C4-2B (cell line): ENCODE measurements at regions not wholly inside any gene's neighbourhood (a gene's known extent, or its start where the extent isn't known, plus 50 kb on each side); places are given as distances from the start of the nearest gene placed in this dataset.
"Not testable (repeated sequence)": the region's sequence is repeated elsewhere in the genome, so short reads cannot be mapped to it uniquely, and the experiment has no call there.

Experiments used
- ZFX ChIP-seq: fragments of 450-650 bp; IDR thresholded peaks from 2 replicates; pipeline ENCODE4 v1.6.1; 2017
- TF ChIP-seq, protein P1 (sequence below): fragments of 450-650 bp; conservative IDR thresholded peaks from 2 replicates; pipeline ENCODE4 v1.5.1; 2017; ENCODE audit warnings: mild to moderate bottlenecking

DNA sequence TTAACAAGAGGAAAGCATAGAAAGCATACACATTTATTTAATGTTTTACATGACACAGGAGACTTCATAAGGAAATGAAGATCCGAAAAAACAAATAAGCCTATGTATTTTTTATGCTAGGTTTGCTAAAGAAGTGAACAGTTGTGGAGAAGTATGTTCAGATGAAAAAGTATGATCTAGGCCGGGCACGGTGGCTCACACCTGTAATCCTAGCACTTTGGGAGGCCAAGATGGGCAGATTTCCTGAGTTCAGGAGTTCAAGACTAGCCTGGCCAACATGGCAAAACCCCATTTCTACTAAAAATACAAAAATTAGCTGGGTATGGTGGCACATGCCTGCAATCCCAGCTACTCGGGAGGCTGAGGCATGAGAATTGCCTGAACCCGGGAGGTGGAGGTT, 69.2 kb upstream of the RPL38 start:
- TF ChIP-seq, protein P1, sequence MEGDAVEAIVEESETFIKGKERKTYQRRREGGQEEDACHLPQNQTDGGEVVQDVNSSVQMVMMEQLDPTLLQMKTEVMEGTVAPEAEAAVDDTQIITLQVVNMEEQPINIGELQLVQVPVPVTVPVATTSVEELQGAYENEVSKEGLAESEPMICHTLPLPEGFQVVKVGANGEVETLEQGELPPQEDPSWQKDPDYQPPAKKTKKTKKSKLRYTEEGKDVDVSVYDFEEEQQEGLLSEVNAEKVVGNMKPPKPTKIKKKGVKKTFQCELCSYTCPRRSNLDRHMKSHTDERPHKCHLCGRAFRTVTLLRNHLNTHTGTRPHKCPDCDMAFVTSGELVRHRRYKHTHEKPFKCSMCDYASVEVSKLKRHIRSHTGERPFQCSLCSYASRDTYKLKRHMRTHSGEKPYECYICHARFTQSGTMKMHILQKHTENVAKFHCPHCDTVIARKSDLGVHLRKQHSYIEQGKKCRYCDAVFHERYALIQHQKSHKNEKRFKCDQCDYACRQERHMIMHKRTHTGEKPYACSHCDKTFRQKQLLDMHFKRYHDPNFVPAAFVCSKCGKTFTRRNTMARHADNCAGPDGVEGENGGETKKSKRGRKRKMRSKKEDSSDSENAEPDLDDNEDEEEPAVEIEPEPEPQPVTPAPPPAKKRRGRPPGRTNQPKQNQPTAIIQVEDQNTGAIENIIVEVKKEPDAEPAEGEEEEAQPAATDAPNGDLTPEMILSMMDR, result not testable (repeated sequence)
- not testable (repeated sequence) for TF ChIP-seq ZFX
